ENCODE measurements at regions not wholly inside any gene's neighbourhood (a gene's known extent, or its start where the extent isn't known, plus 50 kb on each side); places are given as distances from the start of the nearest gene placed in this dataset.

- CTCF ChIA-PET: interaction anchor here (1.0 to 2.3 kb wide), 4 partner anchors 12 to 176 kb away, joined by 3 to 7 read pairs (median 4); no protein-coding TSS in a partner anchor
- peaks cover 0 to 13% of the 10 kb centered on the region in 2 experiments; a peak in 2 of 4 replicates for H3K4me1 ChIP-seq (ENCODE audit: control insufficient read depth in 1 of 2, insufficient read depth in 2 of 2, low read depth in 1 of 2, low read length in 1 of 2)
- no peak overlapping the region for H2AFZ ChIP-seq (ENCODE audit: low read depth)
- no peaks in the 10 kb centered on the region for H3K9me2 ChIP-seq
- no peaks in the 10 kb centered on the region; the same call in 1 of the 2 replicates for H3K27me3 ChIP-seq (ENCODE audit: insufficient read depth)
- no peaks in the 10 kb centered on the region for H3K79me2 ChIP-seq (ENCODE audit: insufficient read depth)
- no peaks in the 10 kb centered on the region for H3F3A ChIP-seq (replicated peaks; ENCODE audit: insufficient read depth)
- no peaks in the 10 kb centered on the region for H3K9me3 ChIP-seq
- TF ChIP-seq GABPA (IDR thresholded peaks at IDR 0.05; ENCODE audit: low read depth): no peak
- TF ChIP-seq IRF3 (IDR thresholded peaks at IDR 0.05; ENCODE audit: low read depth, low read length): no peak
- no peak for TF ChIP-seq POLR2AphosphoS5 (IDR thresholded peaks at IDR 0.05; ENCODE audit: low read depth, low read length)
- no peak for TF ChIP-seq EP300 (IDR thresholded peaks at IDR 0.05; ENCODE audit: borderline replicate concordance in 1 of 2, low read depth in 1 of 2, low read length in 1 of 2)
- no peak for TF ChIP-seq GATA2 (CRISPR knock-in tag; IDR thresholded peaks at IDR 0.05)
- TF ChIP-seq TAF1 (IDR thresholded peaks at IDR 0.05; ENCODE audit: borderline replicate concordance, low read depth, low read length): no peak
- TF ChIP-seq JUND (IDR thresholded peaks at IDR 0.05): no peak
- TF ChIP-seq EZH2phosphoT487 (IDR thresholded peaks at IDR 0.05; ENCODE audit: borderline replicate concordance, low read depth): no peak
- TF ChIP-seq SIN3A (IDR thresholded peaks at IDR 0.05; ENCODE audit: borderline replicate concordance, low read depth, low read length): no peak
- TF ChIP-seq MAX (IDR thresholded peaks at IDR 0.05; ENCODE audit: low read depth): no peak
- no peak overlapping the region for H3K4me2 ChIP-seq
- POLR2A ChIA-PET: no interaction called here
- DNase-seq: no peak
- H3K36me3 ChIP-seq (replicated peaks in 1 of 2; ENCODE audit: control insufficient read depth in 1 of 2, insufficient read depth in 2 of 2, low read length in 1 of 2): no peaks in the 10 kb centered on the region
- H4K20me1 ChIP-seq (ENCODE audit: insufficient read depth): no peaks in the 10 kb centered on the region
- H3K27ac ChIP-seq (ENCODE audit: low read depth in 2 of 2, low read length in 1 of 2): no peak overlapping the region
- no peak overlapping the region for H3K4me3 ChIP-seq (ENCODE audit: low read depth in 2 of 2, low read length in 1 of 2)
- WGBS (ENCODE audit: low lambda C conversion rate): 75% methylated on average over 4 of the region's 4 CpGs
- H3K9ac ChIP-seq: no peak overlapping the region
Observed at GRCh38 chr5:72658761-72659540, 151.7 kb upstream of the ZNF366 start.

GRCh38 chr5:72658161-72658560 lies 151.0 kb upstream of the ZNF366 start:
- CTCF ChIA-PET: interaction anchor here (1.0 to 2.3 kb wide), 3 partner anchors 11 to 47 kb away, joined by 3 to 7 read pairs (median 4); no protein-coding TSS in a partner anchor
- 90% methylated on average over 2 of the region's 3 CpGs for WGBS (ENCODE audit: low lambda C conversion rate)

More at GRCh38 chr5:72658161-72658560, 151.0 kb upstream of the ZNF366 start:
- no peak for DNase-seq
- H3K9ac ChIP-seq: no peak overlapping the region
- H3K9me3 ChIP-seq: no peaks in the 10 kb centered on the region
- no peaks in the 10 kb centered on the region for H3K79me2 ChIP-seq (ENCODE audit: insufficient read depth)
- no peak overlapping the region for H2AFZ ChIP-seq (ENCODE audit: low read depth)
- H3K27me3 ChIP-seq (ENCODE audit: insufficient read depth): no peaks in the 10 kb centered on the region; the same call in 1 of the 2 replicates
- no peak overlapping the region for H3K27ac ChIP-seq (ENCODE audit: low read depth in 2 of 2, low read length in 1 of 2)
- no peaks in the 10 kb centered on the region for H3K9me2 ChIP-seq
- peaks cover 0 to 20% of the 10 kb centered on the region in 2 experiments; a peak in 2 of 4 replicates for H3K4me1 ChIP-seq (ENCODE audit: control insufficient read depth in 1 of 2, insufficient read depth in 2 of 2, low read depth in 1 of 2, low read length in 1 of 2)
- POLR2A ChIA-PET: no interaction called here
- no peak overlapping the region for H3K4me2 ChIP-seq
- no peaks in the 10 kb centered on the region for H4K20me1 ChIP-seq (ENCODE audit: insufficient read depth)
- H3F3A ChIP-seq (replicated peaks; ENCODE audit: insufficient read depth): no peaks in the 10 kb centered on the region
- no peak overlapping the region for H3K4me3 ChIP-seq (ENCODE audit: low read depth in 2 of 2, low read length in 1 of 2)
- TF ChIP-seq GABPA (IDR thresholded peaks at IDR 0.05; ENCODE audit: low read depth): no peak
- TF ChIP-seq ELF1 (IDR thresholded peaks at IDR 0.05): no peak
- no peaks in the 10 kb centered on the region for H3K36me3 ChIP-seq (replicated peaks in 1 of 2; ENCODE audit: control insufficient read depth in 1 of 2, insufficient read depth in 2 of 2, low read length in 1 of 2)
